Astrocyte (in vitro differentiated cells and primary cell): ENCODE measurements at regions not wholly inside any gene's neighbourhood (a gene's known extent, or its start where the extent isn't known, plus 50 kb on each side); places are given as distances from the start of the nearest gene placed in this dataset.

ENCODE experiments used
- DNase-seq: peaks from one replicate; pipeline ENCODE4 v3.0.0-alpha.2; 2010; ENCODE audit warnings: low read depth
- FAIRE-seq: peaks from 2 replicates; lab custom pipeline; 2011; peaks lifted over from hg19 to GRCh38; lab: Jason Lieb, UNC
- H2AFZ ChIP-seq: 2 replicates; pipeline ENCODE4 v1.6.0; 2012; ENCODE audit warnings: low read depth, low read length, inconsistent platforms
- H3K27ac ChIP-seq: 2 replicates; pipeline ENCODE4 v1.5.1; 2011; ENCODE audit warnings: low read depth, low read length, inconsistent platforms
- H3K27me3 ChIP-seq: 2 replicates; pipeline ENCODE4 v1.6.0; 2011; ENCODE audit warnings: low read length, inconsistent platforms; ENCODE audit not compliant: insufficient read depth
- H3K36me3 ChIP-seq: 2 replicates; pipeline ENCODE4 v1.5.1; 2011; ENCODE audit warnings: low read length, inconsistent platforms; ENCODE audit not compliant: insufficient read depth
- H3K4me1 ChIP-seq: 2 replicates; pipeline ENCODE4 v1.5.1; 2011; ENCODE audit warnings: low read length, inconsistent platforms; ENCODE audit not compliant: insufficient read depth
- H3K4me2 ChIP-seq: 2 replicates; pipeline ENCODE4 v1.6.0; 2012; ENCODE audit warnings: low read length, inconsistent platforms
- H3K4me3 ChIP-seq: 2 replicates; pipeline ENCODE4 v1.5.1; 2011; ENCODE audit warnings: low read depth, mild to moderate bottlenecking, low read length, inconsistent platforms; ENCODE audit not compliant: insufficient read depth
- H3K79me2 ChIP-seq: 2 replicates; pipeline ENCODE4 v1.6.0; 2012; ENCODE audit warnings: mild to moderate bottlenecking, low read length, inconsistent platforms; ENCODE audit not compliant: insufficient read depth
- H3K9ac ChIP-seq: 2 replicates; pipeline ENCODE4 v1.6.0; 2012; ENCODE audit warnings: mild to moderate bottlenecking, low read length, inconsistent platforms
- H3K9me3 ChIP-seq: 2 replicates; pipeline ENCODE4 v1.5.1; 2012; ENCODE audit warnings: low read depth, mild to moderate bottlenecking, low read length, inconsistent platforms; ENCODE audit not compliant: insufficient read depth
- H4K20me1 ChIP-seq: 2 replicates; pipeline ENCODE4 v1.6.0; 2012; ENCODE audit warnings: low read length, inconsistent platforms; ENCODE audit not compliant: insufficient read depth
- H3K27ac Mint-ChIP-seq: one replicate; pipeline ENCODE4 v1.8.0; 2021; ENCODE audit warnings: mild to moderate bottlenecking, mixed read lengths; ENCODE audit not compliant: unreplicated experiment
- H3K27me3 Mint-ChIP-seq: one replicate; pipeline ENCODE4 v1.8.0; 2021; ENCODE audit warnings: low read depth, mixed read lengths; ENCODE audit not compliant: unreplicated experiment
- H3K36me3 Mint-ChIP-seq: one replicate; pipeline ENCODE4 v1.8.0; 2021; ENCODE audit warnings: low read depth, mixed read lengths; ENCODE audit not compliant: unreplicated experiment
- H3K4me1 Mint-ChIP-seq: one replicate; pipeline ENCODE4 v1.8.0; 2021; ENCODE audit warnings: low read depth, mixed read lengths; ENCODE audit not compliant: unreplicated experiment
- H3K4me3 Mint-ChIP-seq: one replicate; pipeline ENCODE4 v1.8.0; 2021; ENCODE audit warnings: mild to moderate bottlenecking, moderate library complexity, mixed read lengths; ENCODE audit not compliant: unreplicated experiment
- H3K9me3 Mint-ChIP-seq: one replicate; pipeline ENCODE4 v1.8.0; 2021; ENCODE audit warnings: mild to moderate bottlenecking, mixed read lengths; ENCODE audit not compliant: unreplicated experiment
- CTCF ChIP-seq: IDR thresholded peaks from 2 replicates; pipeline ENCODE4 v1.5.1; 2011; ENCODE audit warnings: low read depth, mild to moderate bottlenecking, inconsistent platforms, low read length, moderate library complexity; ENCODE audit not compliant: insufficient read depth
- EZH2 ChIP-seq: IDR thresholded peaks from 2 replicates; pipeline ENCODE4 v1.6.1; 2012; ENCODE audit warnings: mild to moderate bottlenecking, low read length, inconsistent platforms; ENCODE audit not compliant: insufficient read depth

GRCh38 chr21:38920631-38921398 is 115.1 kb downstream of the ETS2 start:
- Mint-ChIP-seq H3K27me3 (peaks cover 20% of the 10 kb centered on the region), H3K4me1 (peaks cover 15% of the 10 kb centered on the region), H3K9me3 (no peaks in the 10 kb centered on the region), H3K4me3 (no peak overlapping the region), H3K36me3 (no peaks in the 10 kb centered on the region), H3K27ac (peak overlapping the region; percentile 50)
- TF ChIP-seq EZH2 (no peak), CTCF (no peak)
- no peaks in the 10 kb centered on the region for H3K9me3 ChIP-seq
- FAIRE-seq = peak; percentile 69
- peaks cover 6% of the 10 kb centered on the region for H3K27me3 ChIP-seq
- peak; percentile 74 for DNase-seq
- peak overlapping the region; percentile 72 for H3K4me2 ChIP-seq
- H3K27ac ChIP-seq = no peak overlapping the region
- no peak overlapping the region for H3K9ac ChIP-seq
- H4K20me1 ChIP-seq = no peaks in the 10 kb centered on the region
- H3K36me3 ChIP-seq = no peaks in the 10 kb centered on the region
- H3K79me2 ChIP-seq = no peaks in the 10 kb centered on the region
- H3K4me3 ChIP-seq = no peak overlapping the region
- no peak overlapping the region for H2AFZ ChIP-seq
- H3K4me1 ChIP-seq = peaks cover 13% of the 10 kb centered on the region

DNA sequence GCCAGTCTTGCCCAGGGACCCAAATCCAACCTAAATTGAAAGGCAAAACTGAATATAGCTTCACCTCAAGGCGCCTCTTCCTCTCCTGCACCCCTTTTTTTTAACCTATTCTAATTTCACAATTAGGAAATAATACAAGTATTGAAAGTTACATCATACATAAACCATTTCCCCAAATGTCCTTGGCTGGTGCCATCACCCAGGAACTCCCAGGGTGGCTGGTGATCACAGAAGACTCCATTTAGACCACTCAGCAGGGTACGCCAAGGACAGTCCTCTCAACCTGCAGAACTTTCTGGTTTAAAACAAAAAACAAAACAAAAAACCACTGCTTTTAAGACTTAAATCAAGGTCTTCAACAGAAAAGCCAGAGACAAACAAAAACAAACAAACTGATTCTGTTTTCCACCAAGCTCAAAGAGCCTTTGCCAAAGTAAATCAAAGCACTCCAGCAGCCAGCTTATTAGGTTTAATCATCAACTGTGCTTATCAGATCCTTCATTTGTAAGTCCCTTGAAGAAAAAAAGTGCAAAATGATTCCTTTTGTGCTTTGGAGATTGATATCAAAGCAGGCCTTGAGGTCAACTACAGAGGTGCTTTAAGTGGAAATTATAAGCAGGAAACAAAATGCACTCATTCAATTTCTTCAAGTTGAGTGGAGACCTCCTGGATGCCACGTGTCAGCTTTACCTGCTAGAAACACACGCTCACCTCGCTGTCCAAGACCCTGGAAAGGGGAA is 113.0 kb downstream of the ETS2 start:
- peaks cover 10% of the 10 kb centered on the region for H3K4me1 ChIP-seq
- FAIRE-seq = no peak
- no peak overlapping the region for H3K4me3 ChIP-seq
- H2AFZ ChIP-seq = no peak overlapping the region
- H3K36me3 Mint-ChIP-seq = no peaks in the 10 kb centered on the region
- no peak overlapping the region for H3K4me3 Mint-ChIP-seq
- DNase-seq = no peak
- no peak overlapping the region for H3K27ac Mint-ChIP-seq
- H4K20me1 ChIP-seq = no peaks in the 10 kb centered on the region
- no peaks in the 10 kb centered on the region for H3K9me3 Mint-ChIP-seq
- no peak overlapping the region for H3K27ac ChIP-seq
- H3K36me3 ChIP-seq = no peaks in the 10 kb centered on the region
- H3K9ac ChIP-seq = no peak overlapping the region
- peaks cover 10% of the 10 kb centered on the region for H3K27me3 ChIP-seq
- no peaks in the 10 kb centered on the region for H3K79me2 ChIP-seq
- H3K27me3 Mint-ChIP-seq = peaks cover 20% of the 10 kb centered on the region
- H3K4me1 Mint-ChIP-seq = peaks cover 9% of the 10 kb centered on the region
- H3K4me2 ChIP-seq = no peak overlapping the region
- no peaks in the 10 kb centered on the region for H3K9me3 ChIP-seq
- TF ChIP-seq CTCF = no peak
